ENCODE measurements at regions not wholly inside any gene's neighbourhood (a gene's known extent, or its start where the extent isn't known, plus 50 kb on each side); places are given as distances from the start of the nearest gene placed in this dataset.

GRCh38 chr22:27238935-27239510, 562.5 kb downstream of the MN1 start:
- no peak overlapping the region for H2BK20ac ChIP-seq (ENCODE audit: low read depth, low read length, poor library complexity, severe bottlenecking)
- no peak overlapping the region for H3K18ac ChIP-seq (ENCODE audit: insufficient read length, low read depth, low read length)
- Mint-ChIP-seq H3K27ac (no peak overlapping the region), H3K9me3 (no peaks in the 10 kb centered on the region; a peak in 1 of 5 replicates), H3K36me3 (ENCODE audit: insufficient read depth in 1 of 3, low read depth in 3 of 3) (no peaks in the 10 kb centered on the region), H3K4me3 (no peak overlapping the region), H3K4me1 (peaks cover 3 to 18% of the 10 kb centered on the region in 2 experiments; a peak in 3 of 4 replicates), H3K27me3 (ENCODE audit: low read depth) (peaks cover 10% of the 10 kb centered on the region)
- no peak overlapping the region for H4K5ac ChIP-seq (ENCODE audit: insufficient read length, low read depth, low read length)
- H2BK15ac ChIP-seq (ENCODE audit: low read depth, low read length) = no peak overlapping the region
- H3K79me2 ChIP-seq (ENCODE audit: insufficient read depth, low read length) = no peaks in the 10 kb centered on the region
- no peak overlapping the region for H3T11ph ChIP-seq (ENCODE audit: low read length)
- H2BK120ac ChIP-seq (ENCODE audit: low read depth, low read length, poor library complexity, severe bottlenecking) = no peak overlapping the region
- no peaks in the 10 kb centered on the region for H3K79me1 ChIP-seq (ENCODE audit: insufficient read depth, low read depth, low read length, poor library complexity, severe bottlenecking)
- no peak overlapping the region for H3K4ac ChIP-seq (ENCODE audit: low read depth, low read length)
- no peaks in the 10 kb centered on the region for H3K27me3 ChIP-seq (ENCODE audit: insufficient read depth, low read length)
- TF ChIP-seq CTCF (conservative IDR thresholded peaks at IDR 0.05) = no peak
- H3K23me2 ChIP-seq (ENCODE audit: insufficient read length, low read depth, low read length, poor library complexity, severe bottlenecking) = no peaks in the 10 kb centered on the region
- H2BK5ac ChIP-seq (ENCODE audit: insufficient read length, low read length) = no peak overlapping the region
- no peaks in the 10 kb centered on the region; the same call in 1 of the 2 replicates for H3K4me1 ChIP-seq (ENCODE audit: insufficient read depth, low read length)
- H4K20me1 ChIP-seq (ENCODE audit: control insufficient read depth, insufficient read depth, insufficient read length) = peaks cover 5% of the 10 kb centered on the region
- H3K9ac ChIP-seq (ENCODE audit: extremely low read depth, insufficient read length, low read length) = no peak overlapping the region
- H2AK5ac ChIP-seq (ENCODE audit: insufficient read length, low read length) = no peak overlapping the region
- no peak overlapping the region for H2AFZ ChIP-seq (ENCODE audit: low read length)
- H3K4me2 ChIP-seq (ENCODE audit: insufficient read depth, insufficient read length, low read length) = no peak overlapping the region
- no peak overlapping the region for H3K56ac ChIP-seq (ENCODE audit: insufficient read length, low read depth, low read length)
- no CpG with 5 or more reads among the region's 10 CpGs for WGBS (ENCODE audit: extremely low coverage, insufficient read length, low lambda C conversion rate)
- H3K23ac ChIP-seq (ENCODE audit: insufficient read length, low read depth, low read length) = no peak overlapping the region
- no peak overlapping the region for H3K27ac ChIP-seq (ENCODE audit: insufficient read length, low read depth, low read length)
- no peak overlapping the region for H4K8ac ChIP-seq (replicated peaks; ENCODE audit: insufficient read length, low read depth, low read length)
- DNase-seq = no peak
- H4K91ac ChIP-seq (ENCODE audit: insufficient read length, low read depth, low read length) = no peak overlapping the region
- H3K14ac ChIP-seq (ENCODE audit: insufficient read depth, low read length) = no peak overlapping the region; the same call in 1 of the 2 replicates
- no peaks in the 10 kb centered on the region for H3K9me3 ChIP-seq (ENCODE audit: control insufficient read depth, low read depth, low read length)
- no peak overlapping the region for H2BK12ac ChIP-seq (ENCODE audit: insufficient read length, low read depth, low read length)
